ENCODE measurements at regions not wholly inside any gene's neighbourhood (a gene's known extent, or its start where the extent isn't known, plus 50 kb on each side); places are given as distances from the start of the nearest gene placed in this dataset.

DNA sequence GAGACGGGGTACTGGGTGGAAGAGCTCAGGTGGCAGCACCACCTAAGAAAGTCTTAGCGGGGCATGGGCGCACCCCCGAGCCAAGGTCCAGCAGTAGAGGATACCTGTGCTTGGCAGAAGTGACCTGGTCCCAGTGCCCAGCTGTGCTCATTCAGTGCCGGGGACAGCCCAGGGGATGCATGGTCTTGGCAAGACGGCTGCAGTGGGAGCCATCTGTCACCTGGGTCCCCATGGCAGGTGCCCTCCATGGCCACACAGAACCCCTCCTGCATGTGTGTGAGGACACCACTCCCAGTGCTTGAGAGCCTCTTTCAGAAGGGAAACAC lies 664.7 kb downstream of the QKI start:
- DNase-seq (ENCODE audit: low read depth, low spot score) (no peak), ATAC-seq (no peak)
- Histone ChIP-seq H3K27ac (ENCODE audit: low read depth, low read length) (no peak overlapping the region), H4K20me1 (ENCODE audit: insufficient read depth) (no peaks in the 10 kb centered on the region), H3K4me1 (ENCODE audit: control insufficient read depth in 1 of 2, insufficient read depth in 2 of 2, low read length in 2 of 2) (no peaks in the 10 kb centered on the region), H3K9me3 (ENCODE audit: control insufficient read depth in 1 of 2, insufficient read depth in 1 of 2, low read depth in 1 of 2, low read length in 2 of 2) (0 out of 4 replicates have a peak, but pooled peaks cover 0 to 2% of the 10 kb centered on the region in 2 experiments), H3K79me2 (ENCODE audit: insufficient read depth, low read length) (no peaks in the 10 kb centered on the region), H3K9ac (ENCODE audit: low read length) (no peak overlapping the region), H3K4me3 (replicated peaks in 1 of 2; ENCODE audit: low read depth in 1 of 2, low read length in 2 of 2) (no peak overlapping the region), H3K27me3 (ENCODE audit: insufficient read depth, low read length) (no peaks in the 10 kb centered on the region), H2AFZ (ENCODE audit: low read depth, low read length, poor library complexity, severe bottlenecking) (no peak overlapping the region), H3K36me3 (ENCODE audit: control insufficient read depth in 1 of 2, insufficient read depth in 2 of 2, low read length in 2 of 2) (no peaks in the 10 kb centered on the region), H3K4me2 (ENCODE audit: low read length) (no peak overlapping the region), H3K9me2 (ENCODE audit: insufficient read depth) (no peaks in the 10 kb centered on the region)
- POLR2A ChIA-PET = no interaction called here
- CTCF ChIA-PET = no interaction called here
- intact Hi-C loops (cut with micrococcal nuclease) = no loop called here
- RAD21 ChIA-PET (ENCODE audit: low non-redundant PET in 1 of 2, low total read pairs in 2 of 2, uncharacterized antibody in 2 of 2, unreplicated experiment in 2 of 2) = no interaction called here
- no peak for TF ChIP-seq RAD21 (IDR thresholded peaks at IDR 0.05; ENCODE audit: low read depth)
- TF ChIP-seq CTCF (IDR thresholded peaks at IDR 0.05 in 2 of 3, conservative IDR thresholded peaks at IDR 0.05 in 1 of 3; ENCODE audit: borderline replicate concordance in 1 of 3, insufficient read depth in 1 of 3, low read depth in 2 of 3, low read length in 2 of 3) = no peak
- no peak for TF ChIP-seq SRF (IDR thresholded peaks at IDR 0.05; ENCODE audit: low read depth)
- TF ChIP-seq EZH2phosphoT487 (IDR thresholded peaks at IDR 0.05; ENCODE audit: borderline replicate concordance) = no peak
- BruUV-seq (replicated peaks) = no TSS peak

- ChIA-PET POLR2A (no interaction called here), CTCF (no interaction called here), RAD21 (ENCODE audit: low non-redundant PET in 1 of 2, low total read pairs in 2 of 2, uncharacterized antibody in 2 of 2, unreplicated experiment in 2 of 2) (no interaction called here)
- no TSS peak for BruUV-seq (replicated peaks)
- Histone ChIP-seq H3K4me2 (ENCODE audit: low read length) (no peak overlapping the region), H4K20me1 (ENCODE audit: insufficient read depth) (no peaks in the 10 kb centered on the region), H3K27ac (ENCODE audit: low read depth, low read length) (no peak overlapping the region), H3K36me3 (ENCODE audit: control insufficient read depth in 1 of 2, insufficient read depth in 2 of 2, low read length in 2 of 2) (no peaks in the 10 kb centered on the region), H3K79me2 (ENCODE audit: insufficient read depth, low read length) (no peaks in the 10 kb centered on the region), H3K9me2 (ENCODE audit: insufficient read depth) (no peaks in the 10 kb centered on the region), H3K9me3 (ENCODE audit: control insufficient read depth in 1 of 2, insufficient read depth in 1 of 2, low read depth in 1 of 2, low read length in 2 of 2) (0 out of 4 replicates have a peak, but pooled peaks cover 0 to 2% of the 10 kb centered on the region in 2 experiments), H3K27me3 (ENCODE audit: insufficient read depth, low read length) (no peaks in the 10 kb centered on the region), H3K4me3 (replicated peaks in 1 of 2; ENCODE audit: low read depth in 1 of 2, low read length in 2 of 2) (no peak overlapping the region), H3K4me1 (ENCODE audit: control insufficient read depth in 1 of 2, insufficient read depth in 2 of 2, low read length in 2 of 2) (no peaks in the 10 kb centered on the region), H3K9ac (ENCODE audit: low read length) (no peak overlapping the region), H2AFZ (ENCODE audit: low read depth, low read length, poor library complexity, severe bottlenecking) (no peak overlapping the region)
- ATAC-seq (no peak), DNase-seq (ENCODE audit: low read depth, low spot score) (no peak)
- intact Hi-C loops (cut with micrococcal nuclease) = no loop called here
- TF ChIP-seq EGR1 (IDR thresholded peaks at IDR 0.05; ENCODE audit: low read depth) (no peak), RAD21 (IDR thresholded peaks at IDR 0.05; ENCODE audit: low read depth) (no peak), YY1 (IDR thresholded peaks at IDR 0.05; ENCODE audit: extremely low read depth, insufficient replicate concordance, low read depth, low read length) (no peak), FOSL1 (IDR thresholded peaks at IDR 0.05; ENCODE audit: low read depth) (no peak), SIN3A (IDR thresholded peaks at IDR 0.05; ENCODE audit: low read depth) (no peak), POLR2AphosphoS5 (IDR thresholded peaks at IDR 0.05; ENCODE audit: low read depth, low read length) (no peak), CBX3 (IDR thresholded peaks at IDR 0.05; ENCODE audit: low read depth) (no peak), EZH2phosphoT487 (IDR thresholded peaks at IDR 0.05; ENCODE audit: borderline replicate concordance) (no peak), ELF1 (IDR thresholded peaks at IDR 0.05; ENCODE audit: borderline replicate concordance, low read depth) (no peak), EZH2 (IDR thresholded peaks at IDR 0.05) (no peak), JUND (IDR thresholded peaks at IDR 0.05) (no peak), SP1 (IDR thresholded peaks at IDR 0.05; ENCODE audit: low read depth) (no peak), TCF7L2 (IDR thresholded peaks at IDR 0.05; ENCODE audit: borderline replicate concordance, extremely low read depth, insufficient read depth, insufficient read length) (no peak), CEBPB (IDR thresholded peaks at IDR 0.05; ENCODE audit: low read depth) (no peak)
- TF ChIP-seq, protein P1, sequence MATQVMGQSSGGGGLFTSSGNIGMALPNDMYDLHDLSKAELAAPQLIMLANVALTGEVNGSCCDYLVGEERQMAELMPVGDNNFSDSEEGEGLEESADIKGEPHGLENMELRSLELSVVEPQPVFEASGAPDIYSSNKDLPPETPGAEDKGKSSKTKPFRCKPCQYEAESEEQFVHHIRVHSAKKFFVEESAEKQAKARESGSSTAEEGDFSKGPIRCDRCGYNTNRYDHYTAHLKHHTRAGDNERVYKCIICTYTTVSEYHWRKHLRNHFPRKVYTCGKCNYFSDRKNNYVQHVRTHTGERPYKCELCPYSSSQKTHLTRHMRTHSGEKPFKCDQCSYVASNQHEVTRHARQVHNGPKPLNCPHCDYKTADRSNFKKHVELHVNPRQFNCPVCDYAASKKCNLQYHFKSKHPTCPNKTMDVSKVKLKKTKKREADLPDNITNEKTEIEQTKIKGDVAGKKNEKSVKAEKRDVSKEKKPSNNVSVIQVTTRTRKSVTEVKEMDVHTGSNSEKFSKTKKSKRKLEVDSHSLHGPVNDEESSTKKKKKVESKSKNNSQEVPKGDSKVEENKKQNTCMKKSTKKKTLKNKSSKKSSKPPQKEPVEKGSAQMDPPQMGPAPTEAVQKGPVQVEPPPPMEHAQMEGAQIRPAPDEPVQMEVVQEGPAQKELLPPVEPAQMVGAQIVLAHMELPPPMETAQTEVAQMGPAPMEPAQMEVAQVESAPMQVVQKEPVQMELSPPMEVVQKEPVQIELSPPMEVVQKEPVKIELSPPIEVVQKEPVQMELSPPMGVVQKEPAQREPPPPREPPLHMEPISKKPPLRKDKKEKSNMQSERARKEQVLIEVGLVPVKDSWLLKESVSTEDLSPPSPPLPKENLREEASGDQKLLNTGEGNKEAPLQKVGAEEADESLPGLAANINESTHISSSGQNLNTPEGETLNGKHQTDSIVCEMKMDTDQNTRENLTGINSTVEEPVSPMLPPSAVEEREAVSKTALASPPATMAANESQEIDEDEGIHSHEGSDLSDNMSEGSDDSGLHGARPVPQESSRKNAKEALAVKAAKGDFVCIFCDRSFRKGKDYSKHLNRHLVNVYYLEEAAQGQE (IDR thresholded peaks at IDR 0.05; ENCODE audit: low read depth) = no peak
These were observed 664.2 kb downstream of the QKI start for GRCh38 chr6:164078532-164079274.
